ENCODE measurements at regions not wholly inside any gene's neighbourhood (a gene's known extent, or its start where the extent isn't known, plus 50 kb on each side); places are given as distances from the start of the nearest gene placed in this dataset.

DNA sequence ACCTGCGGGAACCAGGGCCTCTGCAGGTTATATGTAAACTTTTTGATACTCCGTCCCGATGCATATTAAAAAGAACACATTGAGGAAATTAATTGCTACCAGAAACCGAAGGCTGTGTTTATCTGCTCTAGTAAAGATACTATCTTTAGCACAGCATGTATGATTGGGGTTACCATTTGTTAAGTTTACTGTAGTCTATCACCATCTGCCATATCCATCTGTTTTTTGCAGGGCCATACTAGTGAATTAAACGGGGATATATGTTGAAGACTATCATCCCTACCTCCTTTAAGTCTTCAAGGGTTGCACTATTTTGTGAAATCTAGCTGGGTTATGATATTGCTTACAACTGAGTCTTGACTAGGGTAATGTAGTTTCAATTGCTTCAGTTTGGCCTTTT is 597.0 kb downstream of the SQOR start:
- TF ChIP-seq POLR2A (IDR thresholded peaks at IDR 0.05), result no peak
- TF ChIP-seq CTCF (IDR thresholded peaks at IDR 0.05), result no peak
- no peak for TF ChIP-seq EP300 (IDR thresholded peaks at IDR 0.05)
